HEK293 (cell line): ENCODE measurements at regions not wholly inside any gene's neighbourhood (a gene's known extent, or its start where the extent isn't known, plus 50 kb on each side); places are given as distances from the start of the nearest gene placed in this dataset.

Experiments
- CTCF ChIA-PET: fragments of 350-600 bp; formaldehyde crosslinking; extraction: SDS; loops from one replicate; lab custom pipeline; 2021; ENCODE audit warnings: antibody characterized with exemption; lab: Yijun Ruan, JAX
- POLR2A ChIA-PET: fragments of 300-600 bp; formaldehyde crosslinking; extraction: SDS; loops from one replicate; lab custom pipeline; 2020; ENCODE audit warnings: antibody characterized with exemption, inconsistent platforms; lab: Yijun Ruan, JAX
- H3K27ac ChIP-seq: fragments of 200-500 bp; sonication (Bioruptor generic); 2 replicates; pipeline ENCODE4 v1.5.1; 2014; ENCODE audit warnings: low read depth, low read length, control low read depth, inconsistent platforms; ENCODE audit errors: extremely low read depth
- H3K36me3 ChIP-seq, 2 experiments: fragments of 200-500 bp in 1 of 2; sonication (Bioruptor generic) in 1 of 2; 1 replicate in 1 of 2; 2 replicates in 1 of 2; pipeline ENCODE4 v1.5.1; 2014 to 2017; ENCODE audit warnings: inconsistent platforms in 2 of 2, low read length in 2 of 2; ENCODE audit not compliant: control insufficient read depth in 2 of 2, insufficient read depth in 1 of 2
- H3K4me1 ChIP-seq: fragments of 200-500 bp; sonication (Bioruptor generic); 2 replicates; pipeline ENCODE4 v1.5.1; 2014; ENCODE audit warnings: mild to moderate bottlenecking, low read length, inconsistent platforms; ENCODE audit not compliant: control insufficient read depth, insufficient read depth
- H3K4me3 ChIP-seq: 2 replicates; pipeline ENCODE4 v1.5.1; 2011; ENCODE audit warnings: low read depth, mild to moderate bottlenecking, control low read depth, low read length, moderate library complexity
- H3K9me3 ChIP-seq: fragments of 200-500 bp; sonication (Bioruptor generic); 2 replicates; pipeline ENCODE4 v1.5.1; 2014; ENCODE audit warnings: low read depth, low read length, inconsistent platforms; ENCODE audit not compliant: control insufficient read depth, insufficient read depth
- GLI4 ChIP-seq: fragments of 450-650 bp; formaldehyde crosslinking; IDR thresholded peaks from 2 replicates; pipeline ENCODE4 v1.5.1; 2016; ENCODE audit warnings: missing biosample characterization, missing genetic modification characterization
- PATZ1 ChIP-seq: fragments of 450-650 bp; formaldehyde crosslinking; IDR thresholded peaks from 2 replicates; pipeline ENCODE4 v1.5.1; 2016; ENCODE audit warnings: missing biosample characterization, missing genetic modification characterization
- PRDM2 ChIP-seq: fragments of 450-650 bp; formaldehyde crosslinking; IDR thresholded peaks from 2 replicates; pipeline ENCODE4 v1.5.1; 2016; ENCODE audit warnings: missing biosample characterization, missing genetic modification characterization, borderline replicate concordance
- SCRT1 ChIP-seq: fragments of 450-650 bp; formaldehyde crosslinking; IDR thresholded peaks from 2 replicates; pipeline ENCODE4 v1.5.1; 2016; ENCODE audit warnings: missing biosample characterization, missing genetic modification characterization, borderline replicate concordance
- YY1 ChIP-seq: fragments of 450-650 bp; formaldehyde crosslinking; IDR thresholded peaks from 2 replicates; pipeline ENCODE4 v1.5.1; 2018; ENCODE audit warnings: missing biosample characterization, missing genetic modification characterization
- ZNF169 ChIP-seq: fragments of 450-650 bp; formaldehyde crosslinking; IDR thresholded peaks from 2 replicates; pipeline ENCODE4 v1.5.1; 2016; ENCODE audit warnings: missing biosample characterization, missing genetic modification characterization
- ZNF501 ChIP-seq: fragments of 450-650 bp; formaldehyde crosslinking; IDR thresholded peaks from 2 replicates; pipeline ENCODE4 v1.5.1; 2016; ENCODE audit warnings: missing biosample characterization, missing genetic modification characterization
- ZNF555 ChIP-seq: fragments of 450-650 bp; formaldehyde crosslinking; conservative IDR thresholded peaks from 2 replicates; pipeline ENCODE4 v1.5.1; 2017; ENCODE audit warnings: missing biosample characterization, mild to moderate bottlenecking, missing genetic modification characterization, inconsistent platforms
- ZNF571 ChIP-seq: fragments of 450-650 bp; formaldehyde crosslinking; IDR thresholded peaks from 2 replicates; pipeline ENCODE4 v1.5.0; 2017; ENCODE audit warnings: missing biosample characterization, missing genetic modification characterization
- ZSCAN4 ChIP-seq: fragments of 450-650 bp; formaldehyde crosslinking; IDR thresholded peaks from 2 replicates; pipeline ENCODE4 v1.5.1; 2017; ENCODE audit warnings: missing biosample characterization, missing genetic modification characterization

- TF ChIP-seq PRDM2 (tag by site-specific recombination) (no peak), PATZ1 (tag by site-specific recombination) (no peak), YY1 (tag by site-specific recombination) (no peak), ZNF169 (tag by site-specific recombination) (no peak), SCRT1 (tag by site-specific recombination) (no peak), ZSCAN4 (no peak), ZNF555 (tag by site-specific recombination) (no peak), ZNF571 (tag by site-specific recombination) (no peak)
These were observed 256.5 kb upstream of the NR4A3 start (continued) for GRCh38 chr9:99565203-99565602.

- H3K9me3 ChIP-seq: no peaks in the 10 kb centered on the region
- no peak overlapping the region for H3K27ac ChIP-seq
- no peaks in the 10 kb centered on the region for H3K36me3 ChIP-seq
- no peaks in the 10 kb centered on the region for H3K4me1 ChIP-seq
- POLR2A ChIA-PET: no interaction called here
- TF ChIP-seq GLI4 (tag by site-specific recombination): no peak
- TF ChIP-seq ZNF501: no peak
- no peak for TF ChIP-seq PRDM2 (tag by site-specific recombination)
- H3K4me3 ChIP-seq: no peak overlapping the region
- CTCF ChIA-PET: no interaction called here
These were observed 254.2 kb upstream of the NR4A3 start for GRCh38 chr9:99567436-99567835.
